HEK293 (cell line): ENCODE measurements at regions not wholly inside any gene's neighbourhood (a gene's known extent, or its start where the extent isn't known, plus 50 kb on each side); places are given as distances from the start of the nearest gene placed in this dataset.

ENCODE experiments used
- CTCF ChIA-PET: fragments of 350-600 bp; formaldehyde crosslinking; extraction: SDS; loops from one replicate; lab custom pipeline; 2021; ENCODE audit warnings: antibody characterized with exemption; lab: Yijun Ruan, JAX
- POLR2A ChIA-PET: fragments of 300-600 bp; formaldehyde crosslinking; extraction: SDS; loops from one replicate; lab custom pipeline; 2020; ENCODE audit warnings: antibody characterized with exemption, inconsistent platforms; lab: Yijun Ruan, JAX
- H3K27ac ChIP-seq: fragments of 200-500 bp; sonication (Bioruptor generic); 2 replicates; pipeline ENCODE4 v1.5.1; 2014; ENCODE audit warnings: low read depth, low read length, control low read depth, inconsistent platforms; ENCODE audit errors: extremely low read depth
- H3K36me3 ChIP-seq, 2 experiments: fragments of 200-500 bp in 1 of 2; sonication (Bioruptor generic) in 1 of 2; 1 replicate in 1 of 2; 2 replicates in 1 of 2; pipeline ENCODE4 v1.5.1; 2014 to 2017; ENCODE audit warnings: inconsistent platforms in 2 of 2, low read length in 2 of 2; ENCODE audit not compliant: control insufficient read depth in 2 of 2, insufficient read depth in 1 of 2
- H3K4me1 ChIP-seq: fragments of 200-500 bp; sonication (Bioruptor generic); 2 replicates; pipeline ENCODE4 v1.5.1; 2014; ENCODE audit warnings: mild to moderate bottlenecking, low read length, inconsistent platforms; ENCODE audit not compliant: control insufficient read depth, insufficient read depth
- H3K4me3 ChIP-seq: 2 replicates; pipeline ENCODE4 v1.5.1; 2011; ENCODE audit warnings: low read depth, mild to moderate bottlenecking, control low read depth, low read length, moderate library complexity
- H3K9me3 ChIP-seq: fragments of 200-500 bp; sonication (Bioruptor generic); 2 replicates; pipeline ENCODE4 v1.5.1; 2014; ENCODE audit warnings: low read depth, low read length, inconsistent platforms; ENCODE audit not compliant: control insufficient read depth, insufficient read depth
- ATF2 ChIP-seq: fragments of 450-650 bp; formaldehyde crosslinking; IDR thresholded peaks from 2 replicates; pipeline ENCODE4 v1.5.1; 2016; ENCODE audit warnings: missing biosample characterization, missing genetic modification characterization, low read depth
- MYNN ChIP-seq: fragments of 450-650 bp; formaldehyde crosslinking; IDR thresholded peaks from 2 replicates; pipeline ENCODE4 v1.5.1; 2016; ENCODE audit warnings: missing biosample characterization, missing genetic modification characterization, borderline replicate concordance
- MZF1 ChIP-seq: fragments of 450-650 bp; formaldehyde crosslinking; IDR thresholded peaks from 2 replicates; pipeline ENCODE4 v1.5.1; 2017; ENCODE audit warnings: missing biosample characterization, missing genetic modification characterization, borderline replicate concordance
- PBX3 ChIP-seq: sonication (generic); formaldehyde crosslinking; IDR thresholded peaks from 2 replicates; pipeline ENCODE4 v1.8.1; 2022; ENCODE audit warnings: mild to moderate bottlenecking, moderate library complexity, missing genetic modification reagents
- PRDM6 ChIP-seq: fragments of 450-650 bp; formaldehyde crosslinking; IDR thresholded peaks from 2 replicates; pipeline ENCODE4 v1.5.1; 2017; ENCODE audit warnings: missing biosample characterization, missing genetic modification characterization
- ZBTB49 ChIP-seq: fragments of 450-650 bp; formaldehyde crosslinking; IDR thresholded peaks from 2 replicates; pipeline ENCODE4 v1.5.1; 2016; ENCODE audit warnings: missing biosample characterization, missing genetic modification characterization, low read depth
- ZNF175 ChIP-seq: fragments of 450-650 bp; formaldehyde crosslinking; IDR thresholded peaks from 2 replicates; pipeline ENCODE4 v1.5.1; 2016; ENCODE audit warnings: missing biosample characterization, missing genetic modification characterization
- ZNF2 ChIP-seq: fragments of 450-650 bp; formaldehyde crosslinking; IDR thresholded peaks from 2 replicates; pipeline ENCODE4 v1.5.1; 2016; ENCODE audit warnings: missing biosample characterization, missing genetic modification characterization
- ZNF223 ChIP-seq: fragments of 450-650 bp; formaldehyde crosslinking; IDR thresholded peaks from 2 replicates; pipeline ENCODE4 v1.5.1; 2016; ENCODE audit warnings: missing biosample characterization, missing genetic modification characterization
- ZNF248 ChIP-seq: fragments of 450-650 bp; formaldehyde crosslinking; IDR thresholded peaks from 2 replicates; pipeline ENCODE4 v1.5.1; 2017; ENCODE audit warnings: missing biosample characterization, missing genetic modification characterization
- ZNF335 ChIP-seq: fragments of 450-650 bp; formaldehyde crosslinking; conservative IDR thresholded peaks from 2 replicates; pipeline ENCODE4 v1.5.1; 2016; ENCODE audit warnings: missing biosample characterization, missing genetic modification characterization
- ZNF596 ChIP-seq: fragments of 450-650 bp; IDR thresholded peaks from 2 replicates; pipeline ENCODE4 v1.5.0; 2018; ENCODE audit warnings: missing biosample characterization, mild to moderate bottlenecking, missing genetic modification characterization, moderate library complexity
- ZNF623 ChIP-seq: fragments of 450-650 bp; formaldehyde crosslinking; IDR thresholded peaks from 2 replicates; pipeline ENCODE4 v1.5.1; 2016; ENCODE audit warnings: missing biosample characterization, missing genetic modification characterization
- ZNF707 ChIP-seq: fragments of 450-650 bp; formaldehyde crosslinking; IDR thresholded peaks from 2 replicates; pipeline ENCODE4 v1.5.1; 2016; ENCODE audit warnings: missing biosample characterization, missing genetic modification characterization
- ZNF792 ChIP-seq: fragments of 450-650 bp; formaldehyde crosslinking; IDR thresholded peaks from 2 replicates; pipeline ENCODE4 v1.5.1; 2016; ENCODE audit warnings: missing biosample characterization, missing genetic modification characterization

GRCh38 chr6:128642132-128642531 lies 121.7 kb upstream of the PTPRK start:
- CTCF ChIA-PET, result no interaction called here
- POLR2A ChIA-PET, result interaction anchor here (0.5 kb wide), 1 partner anchor 14 kb away, joined by 3 read pairs; no protein-coding TSS in a partner anchor
- no peak overlapping the region for H3K27ac ChIP-seq

GRCh38 chr6:128641703-128642102 lies 121.3 kb upstream of the PTPRK start:
- H3K9me3 ChIP-seq, result no peaks in the 10 kb centered on the region
- no peaks in the 10 kb centered on the region for H3K36me3 ChIP-seq
- H3K4me1 ChIP-seq, result no peaks in the 10 kb centered on the region
- ChIA-PET POLR2A (no interaction called here), CTCF (no interaction called here)
- H3K4me3 ChIP-seq, result no peak overlapping the region
- H3K27ac ChIP-seq, result no peak overlapping the region
- no peak for TF ChIP-seq ZNF596 (tag by site-specific recombination)
- TF ChIP-seq ATF2 (tag by site-specific recombination), result peak; percentile 33; the same call in 1 of the 2 replicates
- 0 out of 2 replicates have a peak, but pooled peaks have one; percentile 0 for TF ChIP-seq ZNF335 (tag by site-specific recombination)

More at GRCh38 chr6:128642132-128642531, 121.7 kb upstream of the PTPRK start:
- TF ChIP-seq MZF1 (tag by site-specific recombination), result no peak
- no peak for TF ChIP-seq PBX3 (CRISPR knock-in tag)
- TF ChIP-seq ZNF175 (tag by site-specific recombination), result no peak
- TF ChIP-seq ZNF2, result no peak
- no peak for TF ChIP-seq ZNF792
- TF ChIP-seq ZBTB49 (tag by site-specific recombination), result no peak
- no peak for TF ChIP-seq ZNF707 (tag by site-specific recombination)
- no peak for TF ChIP-seq PRDM6 (tag by site-specific recombination)
- no peak for TF ChIP-seq ZNF223 (tag by site-specific recombination)
- no peak for TF ChIP-seq ZNF623 (tag by site-specific recombination)
- TF ChIP-seq ZNF248 (tag by site-specific recombination), result no peak
- no peak for TF ChIP-seq ATF2 (tag by site-specific recombination)
- TF ChIP-seq MYNN (tag by site-specific recombination), result no peak
- H3K4me1 ChIP-seq, result no peaks in the 10 kb centered on the region
- no peaks in the 10 kb centered on the region for H3K9me3 ChIP-seq
- no peaks in the 10 kb centered on the region for H3K36me3 ChIP-seq
- no peak overlapping the region for H3K4me3 ChIP-seq
